NT2/D1 (cell line): ENCODE measurements at regions not wholly inside any gene's neighbourhood (a gene's known extent, or its start where the extent isn't known, plus 50 kb on each side); places are given as distances from the start of the nearest gene placed in this dataset.

Experiments
- SUZ12 ChIP-seq: IDR thresholded peaks from 2 replicates; pipeline ENCODE4 v1.6.1; 2011; ENCODE audit not compliant: insufficient read length, insufficient read depth; ENCODE audit errors: extremely low read depth
- YY1 ChIP-seq: IDR thresholded peaks from 2 replicates; pipeline ENCODE4 v1.6.1; 2011; ENCODE audit not compliant: insufficient read length, insufficient read depth
- ZNF274 ChIP-seq: IDR thresholded peaks from 2 replicates; pipeline ENCODE4 v1.6.1; 2011; ENCODE audit warnings: mild to moderate bottlenecking, low read depth, low read length

DNA sequence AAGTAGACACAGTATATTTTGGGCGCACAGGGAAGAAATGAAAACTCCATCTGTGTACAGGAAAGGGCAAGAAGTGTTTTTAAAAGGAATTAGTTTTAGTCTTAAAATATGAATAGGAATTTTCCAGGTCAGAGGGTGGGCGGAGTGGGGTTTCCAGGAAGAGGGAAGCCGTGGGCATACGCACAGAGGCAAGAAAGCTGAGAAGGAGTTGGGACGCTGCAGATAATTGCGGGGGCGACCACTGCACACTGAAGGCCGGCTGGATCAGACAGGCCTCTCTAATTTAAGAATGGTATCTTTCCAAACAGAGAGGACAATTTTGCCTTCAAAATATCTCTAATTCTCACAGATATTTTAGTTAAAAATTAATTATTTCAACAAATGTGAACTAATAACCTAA lies 189.1 kb upstream of the INHBA start:
- no peak for TF ChIP-seq YY1
- TF ChIP-seq SUZ12: no peak
- no peak for TF ChIP-seq ZNF274
